ENCODE measurements at regions not wholly inside any gene's neighbourhood (a gene's known extent, or its start where the extent isn't known, plus 50 kb on each side); places are given as distances from the start of the nearest gene placed in this dataset.

GRCh38 chr1:4309676-4310320, 344.6 kb upstream of the AJAP1 start:
- no peak for DNase-seq

DNA sequence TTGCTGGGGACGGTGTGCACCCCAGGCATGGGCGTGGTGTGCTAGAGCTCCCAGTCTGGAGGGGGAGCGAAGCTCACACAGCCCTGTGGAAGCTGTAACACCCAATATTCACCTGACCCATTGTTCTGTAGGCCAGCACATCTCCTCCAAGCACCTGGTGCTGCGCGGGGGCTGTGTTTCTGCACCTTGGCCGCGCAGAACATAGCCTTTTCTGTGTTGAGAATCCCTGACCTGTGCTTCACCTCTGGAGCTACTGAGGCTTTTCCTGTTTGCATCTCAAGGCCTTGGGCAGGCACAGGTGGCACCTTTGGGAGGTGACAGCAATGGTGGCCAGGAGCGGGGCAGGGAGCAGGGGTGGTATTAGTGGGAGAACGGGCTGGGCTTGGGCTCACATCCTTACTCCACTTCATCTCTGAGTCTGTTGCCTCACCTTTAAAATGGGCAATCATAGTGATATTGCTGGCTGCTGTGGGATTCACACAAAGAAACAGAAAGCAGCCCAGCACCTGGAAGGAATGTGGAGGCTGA, 343.9 kb upstream of the AJAP1 start:
- no peak for DNase-seq

GRCh38 chr1:4312024-4312423, 342.4 kb upstream of the AJAP1 start:
- DNase-seq: no peak

- no peak for DNase-seq
These were observed 339.2 kb upstream of the AJAP1 start for GRCh38 chr1:4315202-4315601.

DNA sequence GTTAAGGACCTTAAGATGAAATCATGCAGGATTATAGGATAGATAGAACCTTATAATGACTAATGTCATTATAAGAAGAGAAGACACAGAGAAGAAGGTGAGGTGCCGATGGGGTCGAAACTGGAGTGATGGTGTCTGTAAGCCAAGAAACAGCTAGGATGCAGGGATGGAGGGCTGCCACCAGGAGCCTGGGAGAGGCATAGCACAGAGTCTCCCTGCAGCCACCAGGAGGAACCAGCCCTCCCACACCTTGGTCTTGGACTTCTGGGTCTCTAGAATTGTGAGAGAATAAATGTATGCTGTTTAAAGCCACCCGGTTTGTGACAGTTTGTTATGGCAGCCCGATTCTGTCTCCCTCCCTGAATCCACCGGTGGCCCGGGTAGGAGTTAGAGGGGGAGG, 337.2 kb upstream of the AJAP1 start:
- DNase-seq: no peak

GRCh38 chr1:4318720-4319119, 335.7 kb upstream of the AJAP1 start:
- DNase-seq: no peak

DNA sequence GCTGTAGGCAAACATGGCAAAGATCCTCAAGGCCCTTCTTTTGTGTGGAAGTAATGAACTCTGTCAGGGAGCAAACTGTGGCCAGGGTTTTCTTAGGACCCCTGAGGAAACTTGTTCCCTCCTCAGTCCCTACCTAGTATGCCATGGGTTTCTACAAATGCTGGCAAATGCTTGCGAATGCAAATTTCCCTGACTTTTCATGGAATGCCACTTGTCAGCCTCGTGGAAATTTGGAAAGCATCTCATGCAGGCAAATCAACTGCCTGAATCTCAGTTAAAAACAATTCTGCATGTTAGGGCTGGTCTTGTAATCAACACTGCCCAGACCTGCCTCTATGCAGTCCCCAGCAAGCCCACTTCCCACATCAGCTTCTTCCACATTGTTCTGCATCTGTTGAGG, 334.9 kb upstream of the AJAP1 start:
- DNase-seq: no peak

GRCh38 chr1:4322881-4323280, 331.5 kb upstream of the AJAP1 start:
- no peak for DNase-seq

DNA sequence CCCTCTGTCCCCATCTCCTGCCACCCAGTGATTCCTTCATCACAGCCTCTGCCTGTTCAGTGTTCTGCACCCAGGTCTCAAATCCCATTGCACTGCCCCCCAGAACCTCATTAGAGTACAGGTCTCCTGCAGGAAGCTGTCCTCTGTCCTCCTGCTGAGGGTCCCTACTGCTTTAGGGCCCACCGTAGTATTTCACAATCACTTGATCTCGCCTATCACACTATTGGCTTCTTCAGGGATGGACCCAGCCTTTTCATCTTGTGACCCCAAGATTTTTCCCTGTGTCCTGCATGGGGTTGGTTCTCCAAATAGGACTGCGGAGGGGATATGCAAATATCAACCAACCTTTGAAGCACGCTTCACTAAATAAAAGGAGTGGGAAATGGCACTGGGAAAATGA, 331.1 kb upstream of the AJAP1 start:
- no peak for DNase-seq

GRCh38 chr1:4324525-4324924, 329.9 kb upstream of the AJAP1 start:
- no peak for DNase-seq

GRCh38 chr1:4327142-4327541, 327.3 kb upstream of the AJAP1 start:
- DNase-seq: no peak

DNA sequence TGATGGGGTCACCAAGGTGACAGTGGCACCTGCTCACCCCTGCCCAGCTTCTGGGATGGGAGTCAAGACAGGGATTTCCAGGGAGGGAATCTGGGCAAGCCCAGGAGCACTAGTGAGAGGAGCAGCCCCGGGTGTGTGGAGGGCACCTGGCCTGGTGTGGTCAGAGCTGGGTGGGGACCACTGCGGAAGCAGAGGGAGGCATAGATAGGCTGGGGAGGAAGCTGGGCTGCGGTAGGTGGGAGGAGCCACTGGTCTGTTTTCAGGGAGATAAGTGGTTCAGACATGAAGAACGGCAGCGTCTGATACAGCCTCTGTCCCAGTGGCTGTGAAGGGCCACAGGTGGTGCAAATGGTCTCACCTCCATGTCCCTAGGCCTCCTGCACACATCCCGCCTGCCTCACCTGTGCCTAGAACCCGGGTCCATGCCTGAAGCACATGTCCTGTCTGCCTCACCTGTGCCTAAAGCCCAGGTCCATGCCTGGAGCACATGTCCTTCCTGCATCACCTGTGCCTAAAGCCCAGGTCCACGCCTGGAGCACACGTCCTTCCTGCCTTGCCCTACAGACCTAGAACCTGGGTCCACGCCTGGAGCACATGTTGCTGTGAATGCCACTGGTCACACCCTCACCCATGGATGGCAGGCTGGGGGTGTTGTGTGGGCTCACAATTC, 325.9 kb upstream of the AJAP1 start:
- DNase-seq: no peak

DNA sequence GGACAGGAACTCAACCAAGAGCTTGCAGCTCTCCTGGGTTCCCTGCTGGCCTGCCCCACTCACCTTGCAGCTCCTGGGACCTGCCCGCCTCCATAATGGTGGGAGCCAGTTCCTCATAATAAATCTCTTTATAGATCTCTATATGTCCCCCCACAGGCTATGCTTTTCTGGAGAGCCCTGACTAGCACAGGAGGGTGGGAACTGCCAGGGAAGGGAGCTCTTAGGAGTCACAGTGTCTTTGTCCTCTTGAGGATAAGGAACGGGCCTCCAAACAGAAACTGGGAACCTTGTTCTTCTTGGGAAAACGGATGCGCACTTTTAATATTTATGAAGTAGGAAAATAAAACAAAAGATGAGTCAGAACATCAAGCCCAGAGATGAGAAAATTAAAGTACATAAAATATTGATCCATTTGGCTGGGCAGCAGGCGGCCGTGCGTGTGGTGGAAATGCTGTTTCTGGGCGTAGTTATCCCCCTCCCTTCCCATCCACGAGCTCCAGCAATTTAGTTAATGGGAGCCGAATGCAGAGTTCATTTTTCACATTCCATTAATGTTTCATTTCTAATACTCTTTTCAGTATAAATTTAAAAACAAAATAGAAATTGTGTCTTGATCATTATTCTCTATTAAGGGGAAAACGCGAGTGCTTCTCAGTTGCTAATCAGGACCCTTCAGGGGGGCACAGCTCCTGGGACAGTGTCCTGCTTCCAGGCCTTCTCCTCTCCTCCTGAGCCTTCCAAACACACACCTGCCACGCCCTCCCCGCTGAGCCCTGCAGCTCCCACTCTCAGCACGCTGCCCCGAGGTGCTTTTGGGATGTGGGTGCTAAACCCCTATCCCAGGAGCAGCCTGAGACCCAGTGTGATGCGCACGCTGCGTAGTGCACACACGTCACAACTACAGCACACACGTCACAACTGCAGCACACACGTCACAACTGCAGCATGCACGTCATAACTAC, 323.3 kb upstream of the AJAP1 start:
- no peak for DNase-seq

DNA sequence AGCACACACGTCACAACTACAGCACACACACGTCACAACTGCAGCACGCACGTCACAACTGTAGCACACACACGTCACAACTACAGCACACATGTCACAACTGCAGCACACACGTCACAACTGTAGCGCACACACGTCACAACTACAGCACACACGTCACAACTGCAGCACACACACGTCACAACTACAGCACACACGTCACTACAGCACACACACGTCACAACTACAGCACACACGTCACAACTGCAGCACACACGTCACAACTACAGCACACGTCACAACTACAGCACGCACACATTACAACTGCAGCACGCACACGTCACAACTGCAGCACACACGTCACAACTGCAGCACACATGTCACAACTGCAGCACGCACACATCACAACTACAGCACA, 322.6 kb upstream of the AJAP1 start:
- no peak for DNase-seq

DNA sequence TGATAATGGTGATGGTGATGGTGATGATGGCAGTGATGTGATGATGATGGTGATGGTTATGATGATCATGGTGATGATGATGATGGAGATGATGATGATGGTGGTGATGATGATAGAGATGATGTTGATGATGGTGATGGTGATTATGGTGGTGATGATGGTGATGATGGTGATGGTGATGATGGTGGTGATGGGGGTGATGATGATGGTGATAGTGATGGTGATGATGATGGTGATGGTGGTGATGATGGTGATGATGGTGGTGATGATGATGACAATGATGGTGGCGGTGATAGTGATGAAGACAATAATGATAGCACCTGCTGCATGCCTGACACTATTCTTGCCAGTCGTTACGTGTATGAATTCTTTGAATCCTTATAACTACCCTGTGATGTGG, 317.9 kb upstream of the AJAP1 start:
- DNase-seq: no peak

DNA sequence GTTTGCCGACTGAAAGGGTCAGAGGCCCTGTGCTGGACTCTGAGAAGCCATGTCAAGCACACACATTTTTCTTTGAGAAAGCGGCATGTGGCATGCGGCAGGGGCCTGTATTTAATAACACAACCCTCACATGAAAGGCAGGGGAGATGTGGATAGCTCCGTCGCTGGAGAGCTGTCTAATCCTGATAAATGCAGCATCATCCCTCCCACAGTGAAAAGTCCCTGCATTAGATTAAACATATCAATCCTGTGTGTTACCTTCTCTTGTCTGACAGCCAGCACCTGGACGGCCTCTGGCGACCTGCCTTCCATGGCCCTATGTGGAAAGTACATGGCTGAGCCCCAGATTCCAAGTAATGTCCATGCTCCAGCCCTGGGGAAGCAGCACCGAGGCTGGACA, 313.0 kb upstream of the AJAP1 start:
- DNase-seq: no peak

GRCh38 chr1:4344065-4344732, 310.2 kb upstream of the AJAP1 start:
- no peak for DNase-seq

DNA sequence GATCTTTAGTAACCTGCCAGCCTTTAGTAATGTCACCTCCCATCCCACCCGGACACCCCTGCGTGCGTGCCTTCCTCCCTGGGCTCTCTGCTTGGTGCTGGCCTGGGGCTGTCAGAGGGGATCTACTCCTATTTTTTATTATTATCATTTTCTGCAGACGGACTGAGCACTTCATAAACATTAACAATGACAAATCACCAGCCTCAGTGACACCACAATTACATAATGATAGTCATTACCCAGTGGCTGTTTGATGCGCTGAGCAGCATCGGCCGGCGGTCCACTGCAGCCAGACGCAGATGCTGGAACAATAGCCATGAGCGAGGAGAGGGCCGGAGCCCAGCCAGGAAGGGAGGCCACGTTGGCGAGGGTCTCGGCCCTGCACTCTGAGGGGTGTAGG, 309.3 kb upstream of the AJAP1 start:
- no peak for DNase-seq

DNA sequence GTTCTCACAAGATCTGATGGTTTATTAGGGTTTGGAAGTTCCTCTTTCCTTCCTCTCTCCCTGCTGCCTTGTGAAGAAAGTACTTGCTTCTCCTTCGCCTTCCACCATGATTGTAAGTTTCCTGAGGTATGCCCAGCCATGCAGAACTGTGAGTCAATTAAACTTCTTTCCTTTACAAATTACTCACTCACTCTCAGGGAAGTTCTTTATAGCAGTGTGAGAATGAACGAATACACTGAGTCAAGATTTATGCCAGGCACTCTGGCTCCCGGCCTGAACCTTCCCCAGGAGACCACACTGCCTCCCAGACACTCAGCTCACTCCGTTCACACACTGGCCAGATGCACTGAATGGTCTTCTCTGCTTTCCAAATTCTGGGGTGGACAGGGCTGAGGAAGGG, 308.3 kb upstream of the AJAP1 start:
- DNase-seq: peak in 1 of 56 donors; percentile 4

DNA sequence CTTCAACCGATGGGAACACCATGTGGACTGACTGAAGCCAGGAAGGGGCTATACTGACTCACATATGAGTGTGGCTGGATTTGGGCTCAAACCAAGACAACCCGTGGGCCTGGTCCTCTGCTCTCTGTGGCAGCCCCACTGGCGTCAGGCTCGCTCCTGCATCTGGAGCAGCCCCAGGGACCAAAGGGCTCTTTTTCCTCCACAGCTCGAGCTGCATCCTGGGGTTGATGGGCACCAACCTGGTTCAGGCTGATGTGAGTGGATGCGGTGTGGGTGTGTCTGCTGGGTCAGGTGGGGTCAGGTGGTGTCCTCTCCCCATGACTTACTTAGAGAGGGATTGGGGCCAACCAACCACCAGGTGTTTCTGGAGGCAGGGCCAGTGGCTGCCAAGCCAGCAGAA, 303.0 kb upstream of the AJAP1 start:
- DNase-seq: no peak

- DNase-seq: no peak
These were observed 301.1 kb upstream of the AJAP1 start for GRCh38 chr1:4353090-4353856.

All from nucleus accumbens (tissue), 56 donors.